PC-3 (cell line): ENCODE measurements at regions not wholly inside any gene's neighbourhood (a gene's known extent, or its start where the extent isn't known, plus 50 kb on each side); places are given as distances from the start of the nearest gene placed in this dataset.

Experiments used
- CTCF ChIP-seq: fragments of 300-600 bp; sonication (generic); conservative IDR thresholded peaks from 2 replicates; pipeline ENCODE4 v1.5.1; 2017; ENCODE audit warnings: antibody characterized with exemption, low read depth, mild to moderate bottlenecking, low read length
- EZH2 ChIP-seq: fragments of 300-600 bp; sonication (generic); IDR thresholded peaks from one replicate; pipeline ENCODE4 v1.6.1; 2017; ENCODE audit warnings: antibody characterized with exemption, mild to moderate bottlenecking, low read length; ENCODE audit not compliant: unreplicated experiment

GRCh38 chr17:6903326-6903900, 71.9 kb upstream of the TEKT1 start:
- TF ChIP-seq CTCF (no peak), EZH2 (no peak)
